ENCODE measurements at regions not wholly inside any gene's neighbourhood (a gene's known extent, or its start where the extent isn't known, plus 50 kb on each side); places are given as distances from the start of the nearest gene placed in this dataset.

- Histone ChIP-seq H2BK15ac (ENCODE audit: low read depth, low read length) (no peak overlapping the region), H3K9ac (ENCODE audit: extremely low read depth, insufficient read length, low read length) (no peak overlapping the region), H3K79me1 (ENCODE audit: insufficient read depth, low read depth, low read length, poor library complexity, severe bottlenecking) (no peaks in the 10 kb centered on the region), H3K9me3 (ENCODE audit: control insufficient read depth, low read depth, low read length) (no peaks in the 10 kb centered on the region), H2BK20ac (ENCODE audit: low read depth, low read length, poor library complexity, severe bottlenecking) (no peak overlapping the region), H4K5ac (ENCODE audit: insufficient read length, low read depth, low read length) (no peak overlapping the region), H4K20me1 (ENCODE audit: control insufficient read depth, insufficient read depth, insufficient read length) (no peaks in the 10 kb centered on the region), H3K23ac (ENCODE audit: insufficient read length, low read depth, low read length) (no peak overlapping the region), H3K4me2 (ENCODE audit: insufficient read depth, insufficient read length, low read length) (no peak overlapping the region), H3K27me3 (ENCODE audit: insufficient read depth, low read length) (no peaks in the 10 kb centered on the region), H3K4ac (ENCODE audit: low read depth, low read length) (no peak overlapping the region), H3T11ph (ENCODE audit: low read length) (no peak overlapping the region), H3K23me2 (ENCODE audit: insufficient read length, low read depth, low read length, poor library complexity, severe bottlenecking) (no peaks in the 10 kb centered on the region), H3K4me1 (ENCODE audit: insufficient read depth, low read length) (no peaks in the 10 kb centered on the region), H2BK12ac (ENCODE audit: insufficient read length, low read depth, low read length) (no peak overlapping the region), H3K79me2 (ENCODE audit: insufficient read depth, low read length) (no peaks in the 10 kb centered on the region), H2AK5ac (ENCODE audit: insufficient read length, low read length) (no peak overlapping the region), H3K27ac (ENCODE audit: insufficient read length, low read depth, low read length) (no peak overlapping the region), H2AFZ (ENCODE audit: low read length) (no peak overlapping the region), H3K14ac (ENCODE audit: insufficient read depth, low read length) (no peak overlapping the region), H4K8ac (replicated peaks; ENCODE audit: insufficient read length, low read depth, low read length) (no peak overlapping the region), H2BK5ac (ENCODE audit: insufficient read length, low read length) (no peak overlapping the region), H3K18ac (ENCODE audit: insufficient read length, low read depth, low read length) (no peak overlapping the region), H4K91ac (ENCODE audit: insufficient read length, low read depth, low read length) (no peak overlapping the region), H3K56ac (ENCODE audit: insufficient read length, low read depth, low read length) (no peak overlapping the region), H2BK120ac (ENCODE audit: low read depth, low read length, poor library complexity, severe bottlenecking) (no peak overlapping the region)
- TF ChIP-seq CTCF (conservative IDR thresholded peaks at IDR 0.05): no peak
- H3K27me3 Mint-ChIP-seq (ENCODE audit: low read depth): no peaks in the 10 kb centered on the region
- no peak overlapping the region for H3K4me3 Mint-ChIP-seq
- DNase-seq: no peak
- H3K4me1 Mint-ChIP-seq: peaks cover 0 to 2% of the 10 kb centered on the region in 2 experiments; a peak in 2 of 4 replicates
- H3K36me3 Mint-ChIP-seq (ENCODE audit: insufficient read depth in 1 of 3, low read depth in 3 of 3): peaks cover 0 to 9% (median 3%) of the 10 kb centered on the region in 3 experiments; a peak in 3 of 7 replicates
- no peak overlapping the region for H3K27ac Mint-ChIP-seq
- peaks cover 0 to 3% of the 10 kb centered on the region in 2 experiments; a peak in 1 of 5 replicates for H3K9me3 Mint-ChIP-seq
These were observed 330.7 kb downstream of the NUF2 start for GRCh38 chr1:163652441-163652840.
